ENCODE measurements at regions not wholly inside any gene's neighbourhood (a gene's known extent, or its start where the extent isn't known, plus 50 kb on each side); places are given as distances from the start of the nearest gene placed in this dataset.

DNA sequence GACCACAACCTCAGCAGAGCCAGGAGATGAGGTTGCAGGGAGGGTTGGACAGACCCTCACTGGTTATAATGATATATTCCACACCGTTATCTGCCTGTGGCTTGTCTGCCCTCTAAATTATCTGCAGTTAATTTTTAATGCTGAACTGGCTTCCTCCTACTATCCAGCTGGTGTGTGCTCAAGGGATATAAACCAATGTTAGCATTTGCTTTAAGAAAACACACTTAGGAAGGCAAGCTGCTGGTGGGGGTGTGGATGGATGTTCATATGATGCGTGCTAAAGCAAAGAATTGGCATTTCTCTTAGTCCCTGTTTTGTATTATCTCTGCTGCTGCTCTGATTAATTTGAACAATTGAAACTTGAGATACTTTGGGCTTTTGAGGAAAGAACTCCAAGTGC is 132.2 kb upstream of the NPVF start:
- no peak for DNase-seq
- H3K36me3 ChIP-seq (replicated peaks), result no peaks in the 10 kb centered on the region
- H3K4me3 ChIP-seq (ENCODE audit: low read depth, low read length), result no peak overlapping the region
- no peaks in the 10 kb centered on the region for H3K27me3 ChIP-seq (replicated peaks)
- TF ChIP-seq, protein P1, sequence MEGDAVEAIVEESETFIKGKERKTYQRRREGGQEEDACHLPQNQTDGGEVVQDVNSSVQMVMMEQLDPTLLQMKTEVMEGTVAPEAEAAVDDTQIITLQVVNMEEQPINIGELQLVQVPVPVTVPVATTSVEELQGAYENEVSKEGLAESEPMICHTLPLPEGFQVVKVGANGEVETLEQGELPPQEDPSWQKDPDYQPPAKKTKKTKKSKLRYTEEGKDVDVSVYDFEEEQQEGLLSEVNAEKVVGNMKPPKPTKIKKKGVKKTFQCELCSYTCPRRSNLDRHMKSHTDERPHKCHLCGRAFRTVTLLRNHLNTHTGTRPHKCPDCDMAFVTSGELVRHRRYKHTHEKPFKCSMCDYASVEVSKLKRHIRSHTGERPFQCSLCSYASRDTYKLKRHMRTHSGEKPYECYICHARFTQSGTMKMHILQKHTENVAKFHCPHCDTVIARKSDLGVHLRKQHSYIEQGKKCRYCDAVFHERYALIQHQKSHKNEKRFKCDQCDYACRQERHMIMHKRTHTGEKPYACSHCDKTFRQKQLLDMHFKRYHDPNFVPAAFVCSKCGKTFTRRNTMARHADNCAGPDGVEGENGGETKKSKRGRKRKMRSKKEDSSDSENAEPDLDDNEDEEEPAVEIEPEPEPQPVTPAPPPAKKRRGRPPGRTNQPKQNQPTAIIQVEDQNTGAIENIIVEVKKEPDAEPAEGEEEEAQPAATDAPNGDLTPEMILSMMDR (IDR thresholded peaks at IDR 0.05; ENCODE audit: low read depth, low read length, missing control alignments), result no peak
- in situ Hi-C loops (cut with HindIII; ENCODE audit: low pct_ligation_motif_present, low sequenced_read_pairs), result no loop called here
- H3K27ac ChIP-seq, result no peak overlapping the region

- DNase-seq, result no peak
- no peak overlapping the region for H3K4me3 ChIP-seq (ENCODE audit: low read depth, low read length)
- no peak overlapping the region for H3K27ac ChIP-seq
- in situ Hi-C loops (cut with HindIII; ENCODE audit: low pct_ligation_motif_present, low sequenced_read_pairs), result no loop called here
- H3K36me3 ChIP-seq (replicated peaks), result no peaks in the 10 kb centered on the region
- H3K27me3 ChIP-seq (replicated peaks), result no peaks in the 10 kb centered on the region
- TF ChIP-seq, protein P1 (IDR thresholded peaks at IDR 0.05; ENCODE audit: low read depth, low read length, missing control alignments), result no peak
Measured at GRCh38 chr7:25361387-25361786, 133.1 kb upstream of the NPVF start.

GRCh38 chr7:25361863-25362262 is 133.6 kb upstream of the NPVF start:
- H3K4me3 ChIP-seq (ENCODE audit: low read depth, low read length), result no peak overlapping the region
- no peak overlapping the region for H3K27ac ChIP-seq
- in situ Hi-C loops (cut with HindIII; ENCODE audit: low pct_ligation_motif_present, low sequenced_read_pairs), result no loop called here
- no peaks in the 10 kb centered on the region for H3K36me3 ChIP-seq (replicated peaks)
- TF ChIP-seq, protein P1 (IDR thresholded peaks at IDR 0.05; ENCODE audit: low read depth, low read length, missing control alignments), result no peak
- DNase-seq, result no peak
- H3K27me3 ChIP-seq (replicated peaks), result no peaks in the 10 kb centered on the region

- in situ Hi-C loops (cut with HindIII; ENCODE audit: low pct_ligation_motif_present, low sequenced_read_pairs), result no loop called here
- DNase-seq, result no peak
Measured at GRCh38 chr7:25368599-25369201, 140.4 kb upstream of the NPVF start.

DNA sequence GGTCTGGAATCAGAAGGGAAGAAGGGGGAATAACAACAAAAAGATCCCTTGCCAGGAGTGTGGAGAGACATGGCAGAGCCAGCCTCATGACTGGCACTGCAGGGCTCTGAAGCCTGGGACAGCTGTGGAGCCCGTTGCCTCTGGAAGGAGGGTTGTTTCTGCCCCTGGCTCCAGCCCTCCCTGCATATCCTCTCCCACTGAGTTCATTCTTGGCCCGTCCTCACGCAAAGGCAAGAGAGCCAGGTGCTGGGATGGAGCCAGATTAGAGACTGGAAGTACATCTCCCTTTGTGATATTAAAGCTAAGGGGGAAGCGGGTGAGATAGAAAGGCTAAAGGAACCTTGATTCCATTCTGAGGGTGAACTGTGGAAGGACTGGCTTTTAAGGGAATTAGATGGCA is 141.5 kb upstream of the NPVF start:
- no peak for DNase-seq
- Histone ChIP-seq H3K27me3 (replicated peaks) (no peaks in the 10 kb centered on the region), H3K27ac (no peak overlapping the region), H3K36me3 (replicated peaks) (no peaks in the 10 kb centered on the region), H3K4me3 (ENCODE audit: low read depth, low read length) (no peak overlapping the region)
- TF ChIP-seq, protein P1 (IDR thresholded peaks at IDR 0.05; ENCODE audit: low read depth, low read length, missing control alignments), result no peak
- in situ Hi-C loops (cut with HindIII; ENCODE audit: low pct_ligation_motif_present, low sequenced_read_pairs), result no loop called here

More at GRCh38 chr7:25368599-25369201, 140.4 kb upstream of the NPVF start:
- H3K36me3 ChIP-seq (replicated peaks), result no peaks in the 10 kb centered on the region
- no peak overlapping the region for H3K27ac ChIP-seq
- TF ChIP-seq, protein P1 (IDR thresholded peaks at IDR 0.05; ENCODE audit: low read depth, low read length, missing control alignments), result no peak
- H3K27me3 ChIP-seq (replicated peaks), result no peaks in the 10 kb centered on the region
- no peak overlapping the region for H3K4me3 ChIP-seq (ENCODE audit: low read depth, low read length)

GRCh38 chr7:25371972-25372371 is 143.7 kb upstream of the NPVF start:
- TF ChIP-seq, protein P1 (IDR thresholded peaks at IDR 0.05; ENCODE audit: low read depth, low read length, missing control alignments), result no peak
- in situ Hi-C loops (cut with HindIII; ENCODE audit: low pct_ligation_motif_present, low sequenced_read_pairs), result no loop called here
- no peaks in the 10 kb centered on the region for H3K36me3 ChIP-seq (replicated peaks)
- H3K27ac ChIP-seq, result no peak overlapping the region
- no peak for DNase-seq
- no peaks in the 10 kb centered on the region for H3K27me3 ChIP-seq (replicated peaks)
- H3K4me3 ChIP-seq (ENCODE audit: low read depth, low read length), result no peak overlapping the region

All from brain microvascular endothelial cell (primary cell).